PFSK-1 (cell line): ENCODE measurements at regions not wholly inside any gene's neighbourhood (a gene's known extent, or its start where the extent isn't known, plus 50 kb on each side); places are given as distances from the start of the nearest gene placed in this dataset.

Source experiments
- POLR2AphosphoS5 ChIP-seq: IDR thresholded peaks from 2 replicates; pipeline ENCODE4 v1.6.1; 2012; ENCODE audit warnings: low read depth, mild to moderate bottlenecking, control low read depth, low read length, moderate library complexity
- TF ChIP-seq, protein P1 (sequence below), 2 experiments: IDR thresholded peaks; 2 replicates each; pipeline versions ENCODE4 v1.6.1 to v1.8.0; 2011 to 2012; ENCODE audit warnings: low read depth in 2 of 2, low read length in 2 of 2, control low read depth in 1 of 2, inconsistent platforms in 1 of 2, mild to moderate bottlenecking in 1 of 2, moderate library complexity in 1 of 2; ENCODE audit not compliant: insufficient read depth in 1 of 2

DNA sequence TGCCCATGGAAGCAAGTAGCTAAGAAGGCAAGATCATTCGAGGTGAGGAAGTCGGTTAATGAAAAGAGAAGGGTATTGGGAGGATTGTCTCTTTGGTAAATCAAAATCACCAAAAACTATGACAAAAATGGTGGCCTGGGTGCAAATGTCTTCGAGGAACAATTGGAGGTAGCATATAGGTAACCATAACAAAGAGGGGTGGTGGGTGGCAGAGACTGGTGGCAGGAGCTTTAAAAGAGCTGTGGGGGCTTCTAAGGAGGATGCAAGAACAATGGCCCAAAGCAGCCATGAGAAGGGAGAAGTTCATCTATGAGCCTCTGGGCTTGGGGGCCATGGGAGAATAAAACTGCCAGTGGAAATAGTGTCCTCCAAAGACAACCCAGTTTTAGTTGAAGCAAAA, 172.2 kb upstream of the PDE1C start:
- TF ChIP-seq POLR2AphosphoS5, result no peak
- TF ChIP-seq, protein P1, sequence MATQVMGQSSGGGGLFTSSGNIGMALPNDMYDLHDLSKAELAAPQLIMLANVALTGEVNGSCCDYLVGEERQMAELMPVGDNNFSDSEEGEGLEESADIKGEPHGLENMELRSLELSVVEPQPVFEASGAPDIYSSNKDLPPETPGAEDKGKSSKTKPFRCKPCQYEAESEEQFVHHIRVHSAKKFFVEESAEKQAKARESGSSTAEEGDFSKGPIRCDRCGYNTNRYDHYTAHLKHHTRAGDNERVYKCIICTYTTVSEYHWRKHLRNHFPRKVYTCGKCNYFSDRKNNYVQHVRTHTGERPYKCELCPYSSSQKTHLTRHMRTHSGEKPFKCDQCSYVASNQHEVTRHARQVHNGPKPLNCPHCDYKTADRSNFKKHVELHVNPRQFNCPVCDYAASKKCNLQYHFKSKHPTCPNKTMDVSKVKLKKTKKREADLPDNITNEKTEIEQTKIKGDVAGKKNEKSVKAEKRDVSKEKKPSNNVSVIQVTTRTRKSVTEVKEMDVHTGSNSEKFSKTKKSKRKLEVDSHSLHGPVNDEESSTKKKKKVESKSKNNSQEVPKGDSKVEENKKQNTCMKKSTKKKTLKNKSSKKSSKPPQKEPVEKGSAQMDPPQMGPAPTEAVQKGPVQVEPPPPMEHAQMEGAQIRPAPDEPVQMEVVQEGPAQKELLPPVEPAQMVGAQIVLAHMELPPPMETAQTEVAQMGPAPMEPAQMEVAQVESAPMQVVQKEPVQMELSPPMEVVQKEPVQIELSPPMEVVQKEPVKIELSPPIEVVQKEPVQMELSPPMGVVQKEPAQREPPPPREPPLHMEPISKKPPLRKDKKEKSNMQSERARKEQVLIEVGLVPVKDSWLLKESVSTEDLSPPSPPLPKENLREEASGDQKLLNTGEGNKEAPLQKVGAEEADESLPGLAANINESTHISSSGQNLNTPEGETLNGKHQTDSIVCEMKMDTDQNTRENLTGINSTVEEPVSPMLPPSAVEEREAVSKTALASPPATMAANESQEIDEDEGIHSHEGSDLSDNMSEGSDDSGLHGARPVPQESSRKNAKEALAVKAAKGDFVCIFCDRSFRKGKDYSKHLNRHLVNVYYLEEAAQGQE (IDR thresholded peaks at IDR 0.05; ENCODE audit: insufficient read depth in 1 of 2, low read depth in 2 of 2, low read length in 2 of 2), result no peak
